K562 (cell line): ENCODE measurements at regions not wholly inside any gene's neighbourhood (a gene's known extent, or its start where the extent isn't known, plus 50 kb on each side); places are given as distances from the start of the nearest gene placed in this dataset.

Source experiments
- ASH1L ChIP-seq: fragments of 450-650 bp; IDR thresholded peaks from 2 replicates; pipeline ENCODE4 v1.6.1; 2018; ENCODE audit warnings: borderline replicate concordance, mild to moderate bottlenecking, low read depth; ENCODE audit not compliant: partially characterized antibody
- KLF10 ChIP-seq: fragments of 250-450 bp; sonication (Bioruptor Pico); IDR thresholded peaks from 2 replicates; pipeline ENCODE4 v1.6.1; 2021; ENCODE audit warnings: matching md5 sums
- PTBP1 ChIP-seq: fragments of 200-400 bp; formaldehyde crosslinking; IDR thresholded peaks from 2 replicates; pipeline ENCODE4 v1.6.1; 2017; ENCODE audit warnings: low read depth, low read length
- SP2 ChIP-seq: IDR thresholded peaks from 2 replicates; pipeline ENCODE4 v1.6.1; 2011; ENCODE audit warnings: mild to moderate bottlenecking, low read depth, low read length, moderate library complexity; ENCODE audit not compliant: poor library complexity, severe bottlenecking; ENCODE audit errors: extremely low read depth
- ZNF224 ChIP-seq: sonication (generic); formaldehyde crosslinking; IDR thresholded peaks from 2 replicates; pipeline ENCODE4 v1.8.0; 2022; ENCODE audit warnings: mild to moderate bottlenecking, missing genetic modification reagents
- ZNF24 ChIP-seq: fragments of 450-650 bp; IDR thresholded peaks from 2 replicates; pipeline ENCODE4 v1.6.1; 2016
- ZNF778 ChIP-seq: fragments of 450-650 bp; formaldehyde crosslinking; IDR thresholded peaks from 2 replicates; pipeline ENCODE4 v1.4.0; 2020; ENCODE audit warnings: mild to moderate bottlenecking, moderate library complexity
- TF ChIP-seq, protein P1 (sequence below): fragments of 450-650 bp; formaldehyde crosslinking; IDR thresholded peaks from 2 replicates; pipeline ENCODE4 v1.4.0; 2020; ENCODE audit warnings: mild to moderate bottlenecking, moderate library complexity
- TF ChIP-seq, protein P2 (sequence below): sonication (generic); IDR thresholded peaks from 2 replicates; pipeline ENCODE4 v1.6.1; 2016
- TF ChIP-seq, protein P3 (sequence below), 2 experiments: fragments of 150-350 bp in 1 of 2; IDR thresholded peaks; 2 replicates each; pipeline ENCODE4 v1.6.1; 2012 to 2016; ENCODE audit warnings: low read depth in 2 of 2, low read length in 2 of 2, mild to moderate bottlenecking in 1 of 2, moderate library complexity in 1 of 2
- TF ChIP-seq, protein P4 (sequence below): fragments of 250-450 bp; sonication (Bioruptor Pico); IDR thresholded peaks from 2 replicates; pipeline ENCODE4 v1.9.0; 2021; ENCODE audit warnings: mild to moderate bottlenecking

DNA sequence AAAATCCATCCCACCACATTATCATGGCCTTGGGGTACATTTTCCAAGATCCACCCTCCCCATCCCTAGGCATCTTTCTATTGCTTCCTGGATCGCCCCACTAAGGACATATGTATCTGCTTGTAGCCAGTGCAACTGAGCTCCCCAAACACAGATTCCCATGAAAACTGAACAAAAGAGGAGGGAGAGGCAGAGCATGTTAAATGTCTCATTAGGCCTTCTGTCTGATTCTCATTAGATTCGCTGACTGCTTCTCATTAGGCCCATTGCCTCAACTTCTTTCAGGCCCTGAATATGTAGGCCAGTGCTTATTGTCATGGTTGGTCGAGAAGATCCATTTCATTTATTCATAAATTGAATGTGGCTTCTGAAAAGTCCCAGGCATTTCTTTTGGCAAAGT is 698.9 kb downstream of the INHBA start (continued):
- TF ChIP-seq, protein P1, sequence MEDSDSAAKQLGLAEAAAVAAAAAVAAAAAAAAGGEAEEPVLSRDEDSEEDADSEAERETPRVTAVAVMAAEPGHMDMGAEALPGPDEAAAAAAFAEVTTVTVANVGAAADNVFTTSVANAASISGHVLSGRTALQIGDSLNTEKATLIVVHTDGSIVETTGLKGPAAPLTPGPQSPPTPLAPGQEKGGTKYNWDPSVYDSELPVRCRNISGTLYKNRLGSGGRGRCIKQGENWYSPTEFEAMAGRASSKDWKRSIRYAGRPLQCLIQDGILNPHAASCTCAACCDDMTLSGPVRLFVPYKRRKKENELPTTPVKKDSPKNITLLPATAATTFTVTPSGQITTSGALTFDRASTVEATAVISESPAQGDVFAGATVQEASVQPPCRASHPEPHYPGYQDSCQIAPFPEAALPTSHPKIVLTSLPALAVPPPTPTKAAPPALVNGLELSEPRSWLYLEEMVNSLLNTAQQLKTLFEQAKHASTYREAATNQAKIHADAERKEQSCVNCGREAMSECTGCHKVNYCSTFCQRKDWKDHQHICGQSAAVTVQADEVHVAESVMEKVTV: no peak
- TF ChIP-seq, protein P2, sequence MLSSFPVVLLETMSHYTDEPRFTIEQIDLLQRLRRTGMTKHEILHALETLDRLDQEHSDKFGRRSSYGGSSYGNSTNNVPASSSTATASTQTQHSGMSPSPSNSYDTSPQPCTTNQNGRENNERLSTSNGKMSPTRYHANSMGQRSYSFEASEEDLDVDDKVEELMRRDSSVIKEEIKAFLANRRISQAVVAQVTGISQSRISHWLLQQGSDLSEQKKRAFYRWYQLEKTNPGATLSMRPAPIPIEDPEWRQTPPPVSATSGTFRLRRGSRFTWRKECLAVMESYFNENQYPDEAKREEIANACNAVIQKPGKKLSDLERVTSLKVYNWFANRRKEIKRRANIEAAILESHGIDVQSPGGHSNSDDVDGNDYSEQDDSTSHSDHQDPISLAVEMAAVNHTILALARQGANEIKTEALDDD: no peak
- TF ChIP-seq KLF10 (CRISPR knock-in tag) (no peak), SP2 (no peak), PTBP1 (no peak), ZNF224 (no peak), ZNF778 (CRISPR knock-in tag) (no peak), ASH1L (no peak), ZNF24 (no peak)
- TF ChIP-seq, protein P3, sequence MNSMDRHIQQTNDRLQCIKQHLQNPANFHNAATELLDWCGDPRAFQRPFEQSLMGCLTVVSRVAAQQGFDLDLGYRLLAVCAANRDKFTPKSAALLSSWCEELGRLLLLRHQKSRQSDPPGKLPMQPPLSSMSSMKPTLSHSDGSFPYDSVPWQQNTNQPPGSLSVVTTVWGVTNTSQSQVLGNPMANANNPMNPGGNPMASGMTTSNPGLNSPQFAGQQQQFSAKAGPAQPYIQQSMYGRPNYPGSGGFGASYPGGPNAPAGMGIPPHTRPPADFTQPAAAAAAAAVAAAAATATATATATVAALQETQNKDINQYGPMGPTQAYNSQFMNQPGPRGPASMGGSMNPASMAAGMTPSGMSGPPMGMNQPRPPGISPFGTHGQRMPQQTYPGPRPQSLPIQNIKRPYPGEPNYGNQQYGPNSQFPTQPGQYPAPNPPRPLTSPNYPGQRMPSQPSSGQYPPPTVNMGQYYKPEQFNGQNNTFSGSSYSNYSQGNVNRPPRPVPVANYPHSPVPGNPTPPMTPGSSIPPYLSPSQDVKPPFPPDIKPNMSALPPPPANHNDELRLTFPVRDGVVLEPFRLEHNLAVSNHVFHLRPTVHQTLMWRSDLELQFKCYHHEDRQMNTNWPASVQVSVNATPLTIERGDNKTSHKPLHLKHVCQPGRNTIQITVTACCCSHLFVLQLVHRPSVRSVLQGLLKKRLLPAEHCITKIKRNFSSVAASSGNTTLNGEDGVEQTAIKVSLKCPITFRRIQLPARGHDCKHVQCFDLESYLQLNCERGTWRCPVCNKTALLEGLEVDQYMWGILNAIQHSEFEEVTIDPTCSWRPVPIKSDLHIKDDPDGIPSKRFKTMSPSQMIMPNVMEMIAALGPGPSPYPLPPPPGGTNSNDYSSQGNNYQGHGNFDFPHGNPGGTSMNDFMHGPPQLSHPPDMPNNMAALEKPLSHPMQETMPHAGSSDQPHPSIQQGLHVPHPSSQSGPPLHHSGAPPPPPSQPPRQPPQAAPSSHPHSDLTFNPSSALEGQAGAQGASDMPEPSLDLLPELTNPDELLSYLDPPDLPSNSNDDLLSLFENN (IDR thresholded peaks at IDR 0.05; ENCODE audit: low read depth in 2 of 2, low read length in 2 of 2): no peak
- TF ChIP-seq, protein P4, sequence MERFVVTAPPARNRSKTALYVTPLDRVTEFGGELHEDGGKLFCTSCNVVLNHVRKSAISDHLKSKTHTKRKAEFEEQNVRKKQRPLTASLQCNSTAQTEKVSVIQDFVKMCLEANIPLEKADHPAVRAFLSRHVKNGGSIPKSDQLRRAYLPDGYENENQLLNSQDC (CRISPR knock-in tag): no peak
